T-helper 1 cell (primary cell): ENCODE measurements at regions not wholly inside any gene's neighbourhood (a gene's known extent, or its start where the extent isn't known, plus 50 kb on each side); places are given as distances from the start of the nearest gene placed in this dataset.

ENCODE experiments used
- DNase-seq, 5 donors: peaks; one replicate each; pipeline ENCODE4 v3.0.0-alpha.2; 2012 to 2020

- no peak for DNase-seq
Measured at GRCh38 chr6:88232753-88233152, 66.6 kb upstream of the CNR1 start.

GRCh38 chr6:88223298-88223697 lies 57.2 kb upstream of the CNR1 start:
- DNase-seq = no peak

- DNase-seq = no peak
Measured at GRCh38 chr6:88220493-88220892, 54.3 kb upstream of the CNR1 start.

- no peak for DNase-seq
Measured at GRCh38 chr6:88216182-88216581, 50.0 kb upstream of the CNR1 start.
